ENCODE measurements at regions not wholly inside any gene's neighbourhood (a gene's known extent, or its start where the extent isn't known, plus 50 kb on each side); places are given as distances from the start of the nearest gene placed in this dataset.

DNA sequence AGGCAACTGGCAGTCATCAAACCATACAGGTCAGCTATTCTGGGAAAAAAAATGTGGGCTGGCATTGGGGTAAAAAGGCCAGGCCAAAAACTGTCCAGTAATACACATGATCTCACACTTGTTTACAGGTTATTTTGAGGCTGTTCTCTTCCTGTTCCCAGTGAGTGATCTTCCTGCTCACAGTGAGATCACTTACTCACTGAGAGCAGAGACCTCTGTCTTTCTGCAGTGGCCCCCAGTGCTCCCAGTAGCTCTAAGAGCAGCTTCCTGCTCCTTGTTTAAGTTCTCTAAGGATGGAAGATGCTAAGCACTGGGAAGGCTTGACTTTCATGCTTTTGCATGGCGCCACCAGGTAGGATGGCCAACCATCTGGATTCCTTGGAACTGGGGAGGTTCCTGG is 93.5 kb upstream of the KIAA1217 start:
- H3K4me1 Mint-ChIP-seq (ENCODE audit: low read depth): no peaks in the 10 kb centered on the region
- H3K36me3 Mint-ChIP-seq (ENCODE audit: low read depth): no peaks in the 10 kb centered on the region
- no peak overlapping the region for H3K27ac Mint-ChIP-seq
- no peak overlapping the region for H3K4me3 Mint-ChIP-seq
- no peaks in the 10 kb centered on the region for H3K27me3 Mint-ChIP-seq
- no peaks in the 10 kb centered on the region for H3K9me3 Mint-ChIP-seq

DNA sequence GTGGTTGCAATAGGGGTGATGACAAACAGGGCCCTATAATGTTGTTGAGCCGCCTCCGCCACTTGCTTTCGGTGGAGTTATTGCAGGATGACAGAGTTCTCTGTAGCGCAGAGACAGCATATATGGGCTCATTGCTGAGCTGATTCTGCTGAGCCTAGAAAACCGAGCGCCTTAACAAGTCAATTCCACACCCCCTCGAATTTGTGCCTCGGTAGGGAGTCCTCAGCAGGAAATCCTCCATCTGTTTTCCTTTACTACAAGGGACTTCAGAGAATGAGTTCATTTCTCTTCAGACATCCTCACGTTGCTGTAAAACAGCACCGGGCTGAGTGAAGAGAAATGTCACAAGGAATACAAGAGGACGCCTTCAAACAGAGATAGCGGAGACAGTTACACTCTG is 90.7 kb upstream of the KIAA1217 start:
- H3K4me1 Mint-ChIP-seq (ENCODE audit: low read depth): no peaks in the 10 kb centered on the region
- no peaks in the 10 kb centered on the region for H3K9me3 Mint-ChIP-seq
- no peak overlapping the region for H3K4me3 Mint-ChIP-seq
- H3K27ac Mint-ChIP-seq: no peak overlapping the region
- no peaks in the 10 kb centered on the region for H3K27me3 Mint-ChIP-seq
- H3K36me3 Mint-ChIP-seq (ENCODE audit: low read depth): no peaks in the 10 kb centered on the region

DNA sequence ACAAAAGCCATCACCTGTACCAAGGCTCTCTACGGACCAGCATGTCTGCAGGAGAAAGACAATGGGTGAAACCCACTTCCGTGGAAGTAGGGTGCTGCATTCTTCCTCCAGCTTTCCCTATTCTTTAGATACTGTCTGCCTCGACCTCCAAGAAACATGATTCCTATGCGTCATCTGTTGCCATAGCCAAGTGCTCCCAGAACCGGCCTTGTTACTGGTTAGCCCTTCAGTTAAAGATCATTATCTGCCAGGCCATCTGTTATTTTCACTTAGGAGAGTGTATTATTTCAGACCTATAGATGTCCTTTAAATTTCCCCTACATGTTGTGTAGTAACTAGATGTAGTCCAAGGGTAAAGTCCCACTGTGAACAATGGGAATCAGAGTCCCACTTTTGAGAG is 89.0 kb upstream of the KIAA1217 start:
- Mint-ChIP-seq H3K36me3 (ENCODE audit: low read depth) (no peaks in the 10 kb centered on the region), H3K27ac (no peak overlapping the region), H3K4me1 (ENCODE audit: low read depth) (no peaks in the 10 kb centered on the region), H3K4me3 (no peak overlapping the region), H3K27me3 (no peaks in the 10 kb centered on the region), H3K9me3 (no peaks in the 10 kb centered on the region)

DNA sequence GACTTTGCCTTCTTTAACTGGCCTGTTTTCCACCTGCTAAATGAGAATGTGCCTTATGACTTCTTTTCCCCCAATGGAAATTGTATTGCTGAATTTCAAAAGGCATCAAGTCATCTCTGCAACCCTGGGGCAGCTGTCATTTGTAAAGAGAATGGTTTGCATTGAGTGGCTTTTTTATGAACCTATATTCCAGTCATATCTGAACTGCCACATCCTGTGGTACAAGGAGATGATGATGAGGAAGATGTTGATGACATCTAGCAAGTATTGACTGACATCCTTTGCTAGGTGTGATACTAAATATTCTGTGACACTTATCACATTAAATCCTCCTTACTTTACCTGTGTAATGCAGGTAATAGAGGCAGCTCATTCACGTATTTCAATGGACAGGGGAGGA is 88.3 kb upstream of the KIAA1217 start:
- Mint-ChIP-seq H3K4me3 (no peak overlapping the region), H3K9me3 (no peaks in the 10 kb centered on the region), H3K27me3 (no peaks in the 10 kb centered on the region), H3K27ac (no peak overlapping the region), H3K4me1 (ENCODE audit: low read depth) (no peaks in the 10 kb centered on the region), H3K36me3 (ENCODE audit: low read depth) (no peaks in the 10 kb centered on the region)

DNA sequence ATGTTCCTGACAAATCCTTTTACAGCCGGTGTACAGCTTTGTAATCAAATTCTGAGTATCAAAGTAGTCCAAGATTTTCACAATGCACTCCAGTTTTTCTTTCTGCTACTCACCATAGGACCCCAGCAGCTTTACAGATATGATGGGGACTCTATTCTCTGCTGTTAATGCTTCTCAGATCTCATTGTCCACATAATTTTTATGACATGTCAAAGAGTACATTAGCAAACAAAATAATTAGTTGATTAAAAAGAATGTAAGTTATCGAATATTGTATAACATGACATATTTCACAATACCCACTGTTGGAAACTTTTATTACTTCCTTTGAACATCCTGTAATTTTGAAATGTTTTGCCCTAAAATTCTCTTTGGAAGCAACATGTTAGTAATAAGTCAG is 81.4 kb upstream of the KIAA1217 start:
- no peaks in the 10 kb centered on the region for H3K36me3 Mint-ChIP-seq (ENCODE audit: low read depth)
- H3K4me3 Mint-ChIP-seq: no peak overlapping the region
- no peaks in the 10 kb centered on the region for H3K9me3 Mint-ChIP-seq
- no peaks in the 10 kb centered on the region for H3K27me3 Mint-ChIP-seq
- no peak overlapping the region for H3K27ac Mint-ChIP-seq
- H3K4me1 Mint-ChIP-seq (ENCODE audit: low read depth): no peaks in the 10 kb centered on the region

DNA sequence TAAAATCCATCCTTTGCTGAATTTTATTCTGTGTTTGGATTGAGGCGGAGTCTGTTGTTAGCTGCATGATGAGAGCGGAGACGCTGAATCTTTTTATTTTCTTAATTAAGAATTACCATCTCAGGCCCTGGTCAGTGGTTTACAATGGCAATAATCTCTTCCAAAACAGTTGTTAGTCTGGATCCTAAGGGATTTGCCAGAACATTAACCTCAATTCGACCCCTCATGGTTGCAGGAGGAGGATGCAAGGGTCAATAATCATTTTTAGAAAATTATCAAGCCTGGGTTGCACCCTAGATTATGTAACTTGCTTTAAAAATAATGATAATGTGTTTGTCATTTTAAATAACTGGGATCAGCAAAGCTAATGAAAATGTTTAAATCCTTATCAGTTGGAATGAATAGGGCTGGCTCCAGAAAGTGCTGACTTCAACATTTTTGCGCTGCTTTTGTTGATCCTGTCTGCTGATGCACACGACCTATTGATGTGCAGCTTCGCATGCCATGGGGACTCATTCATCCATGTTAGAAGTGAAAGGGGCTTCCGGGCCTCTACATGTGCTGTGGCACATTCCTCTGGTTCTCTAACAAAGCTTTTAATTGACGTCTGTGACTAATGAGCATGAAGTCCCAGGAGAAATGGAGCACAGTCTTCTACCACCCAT is 80.7 kb upstream of the KIAA1217 start:
- H3K4me1 Mint-ChIP-seq (ENCODE audit: low read depth): no peaks in the 10 kb centered on the region
- no peaks in the 10 kb centered on the region for H3K36me3 Mint-ChIP-seq (ENCODE audit: low read depth)
- no peaks in the 10 kb centered on the region for H3K27me3 Mint-ChIP-seq
- no peak overlapping the region for H3K4me3 Mint-ChIP-seq
- H3K27ac Mint-ChIP-seq: no peak overlapping the region
- no peaks in the 10 kb centered on the region for H3K9me3 Mint-ChIP-seq

DNA sequence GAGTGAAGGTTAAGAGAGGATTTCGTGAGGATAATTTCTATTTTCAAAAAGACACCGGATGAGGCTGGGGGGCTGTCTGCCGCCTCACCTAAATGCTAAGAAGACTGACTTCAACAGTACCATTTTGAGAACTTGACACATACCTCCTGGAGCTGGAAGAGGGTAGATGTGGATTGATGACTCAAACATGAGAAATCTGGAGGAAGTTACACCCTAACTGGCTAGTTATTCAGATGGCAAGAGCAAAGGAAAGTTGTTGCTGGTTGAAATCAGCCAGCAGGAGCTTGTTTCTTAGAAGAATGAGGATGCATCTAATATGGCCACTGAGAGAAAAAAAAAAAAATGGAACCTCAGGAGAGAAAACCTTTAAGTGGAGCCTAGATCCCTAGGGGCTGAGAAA is 76.2 kb upstream of the KIAA1217 start:
- Mint-ChIP-seq H3K36me3 (ENCODE audit: low read depth) (no peaks in the 10 kb centered on the region), H3K27me3 (no peaks in the 10 kb centered on the region), H3K4me1 (ENCODE audit: low read depth) (no peaks in the 10 kb centered on the region), H3K27ac (no peak overlapping the region), H3K4me3 (no peak overlapping the region), H3K9me3 (no peaks in the 10 kb centered on the region)

DNA sequence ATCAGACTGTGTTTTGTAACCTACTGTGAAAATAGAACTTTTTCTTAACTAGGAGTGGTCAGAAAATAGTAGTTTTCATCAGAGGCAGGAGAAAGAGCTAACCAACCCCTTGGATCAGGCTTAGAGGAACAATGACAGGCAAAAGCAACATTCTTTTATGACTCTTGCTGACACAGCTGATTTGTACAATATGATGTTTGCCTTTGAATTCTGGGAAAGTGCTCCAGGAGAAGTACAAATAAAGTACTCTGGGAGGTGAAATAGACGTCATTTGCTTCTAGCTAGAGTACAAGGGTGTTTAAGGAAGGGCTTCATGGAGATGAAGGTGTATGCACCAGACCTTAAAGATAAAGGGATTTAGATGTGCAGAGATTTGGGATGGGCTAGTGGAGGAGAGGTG is 75.1 kb upstream of the KIAA1217 start:
- Mint-ChIP-seq H3K36me3 (ENCODE audit: low read depth) (no peaks in the 10 kb centered on the region), H3K27ac (no peak overlapping the region), H3K4me1 (ENCODE audit: low read depth) (no peaks in the 10 kb centered on the region), H3K4me3 (no peak overlapping the region), H3K9me3 (no peaks in the 10 kb centered on the region), H3K27me3 (no peaks in the 10 kb centered on the region)

DNA sequence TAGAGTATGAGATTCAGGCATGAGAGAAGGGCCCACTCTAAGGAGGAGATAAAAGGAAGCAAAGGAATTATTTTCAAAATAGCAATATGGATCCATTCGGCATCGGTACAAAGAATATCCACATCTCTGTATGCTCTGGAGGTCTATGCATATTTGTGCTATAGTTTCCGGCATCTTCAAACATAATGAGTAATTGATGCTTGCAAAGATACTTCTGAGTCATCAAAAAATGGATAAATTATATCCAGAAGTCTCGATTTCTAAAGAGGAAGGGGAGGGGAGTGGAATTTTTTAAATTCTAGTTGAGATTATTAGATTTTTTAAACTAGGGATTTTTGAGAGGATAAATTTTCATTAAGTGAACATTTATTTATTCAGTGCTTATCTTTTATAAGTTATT is 72.9 kb upstream of the KIAA1217 start:
- no peak overlapping the region for H3K4me3 Mint-ChIP-seq
- no peaks in the 10 kb centered on the region for H3K27me3 Mint-ChIP-seq
- no peak overlapping the region for H3K27ac Mint-ChIP-seq
- H3K36me3 Mint-ChIP-seq (ENCODE audit: low read depth): no peaks in the 10 kb centered on the region
- no peaks in the 10 kb centered on the region for H3K9me3 Mint-ChIP-seq
- no peaks in the 10 kb centered on the region for H3K4me1 Mint-ChIP-seq (ENCODE audit: low read depth)

DNA sequence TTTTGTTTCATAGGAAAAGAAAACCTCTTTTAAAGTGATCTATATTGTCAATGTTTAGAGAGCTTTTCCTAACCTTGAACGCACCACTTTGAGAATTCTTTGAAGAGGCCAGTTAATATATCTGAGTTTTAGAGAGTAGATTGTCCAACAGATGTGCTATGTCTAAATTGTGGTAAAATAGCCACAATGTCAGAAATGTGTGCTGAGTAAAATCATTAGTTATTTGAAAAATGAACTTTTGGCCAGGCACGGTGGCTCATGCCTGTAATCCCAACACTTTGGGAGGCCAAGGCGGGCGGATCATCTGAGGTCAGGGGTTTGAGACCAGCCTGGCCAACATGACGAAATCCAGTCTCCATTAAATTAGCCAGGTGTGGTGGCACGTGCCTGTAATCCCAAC is 61.6 kb upstream of the KIAA1217 start:
- Mint-ChIP-seq H3K36me3 (ENCODE audit: low read depth) (no peaks in the 10 kb centered on the region), H3K4me3 (no peak overlapping the region), H3K27ac (no peak overlapping the region), H3K27me3 (no peaks in the 10 kb centered on the region), H3K9me3 (peaks cover 11% of the 10 kb centered on the region), H3K4me1 (ENCODE audit: low read depth) (no peaks in the 10 kb centered on the region)

DNA sequence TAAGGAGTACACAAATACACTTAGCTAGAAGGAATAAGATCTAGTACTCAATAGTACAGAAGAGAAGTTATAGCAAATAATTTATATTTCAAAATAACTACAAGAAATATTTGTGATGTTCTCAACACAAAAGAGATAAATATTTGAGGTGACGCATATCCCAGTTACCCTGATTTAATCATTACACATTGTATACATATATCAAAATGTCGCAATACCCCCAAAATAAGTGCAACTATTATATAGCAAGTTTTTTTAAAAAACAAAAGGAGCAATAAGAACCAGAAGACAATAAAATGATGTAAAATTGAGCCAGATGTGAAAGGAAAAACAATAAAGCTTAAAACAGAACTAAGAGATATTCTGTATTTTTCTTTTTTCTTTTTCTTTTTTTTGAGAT is 59.3 kb upstream of the KIAA1217 start:
- peaks cover 6% of the 10 kb centered on the region for H3K9me3 Mint-ChIP-seq
- no peaks in the 10 kb centered on the region for H3K27me3 Mint-ChIP-seq
- no peak overlapping the region for H3K4me3 Mint-ChIP-seq
- H3K4me1 Mint-ChIP-seq (ENCODE audit: low read depth): no peaks in the 10 kb centered on the region
- no peaks in the 10 kb centered on the region for H3K36me3 Mint-ChIP-seq (ENCODE audit: low read depth)
- H3K27ac Mint-ChIP-seq: no peak overlapping the region

DNA sequence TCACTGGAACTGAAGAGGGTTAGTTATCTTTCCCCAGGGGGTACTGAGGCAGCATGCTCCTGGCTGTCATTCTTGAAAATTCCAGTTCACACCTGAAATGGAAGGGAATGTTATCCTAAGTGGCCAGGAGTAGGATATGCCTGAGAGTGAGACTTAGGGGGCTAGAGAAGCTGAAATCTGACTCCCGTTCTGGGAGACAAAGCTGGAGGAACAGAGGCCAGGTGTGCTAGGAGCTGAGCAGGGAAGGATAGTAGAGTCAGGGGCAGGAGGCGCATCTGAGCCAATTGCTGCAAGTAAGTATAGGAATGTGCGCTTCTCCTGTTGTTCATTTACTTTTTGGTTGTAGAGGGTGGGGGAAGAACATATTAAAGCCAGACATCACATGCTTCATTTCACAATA is 58.1 kb upstream of the KIAA1217 start:
- H3K27ac Mint-ChIP-seq: no peak overlapping the region
- H3K36me3 Mint-ChIP-seq (ENCODE audit: low read depth): no peaks in the 10 kb centered on the region
- no peak overlapping the region for H3K4me3 Mint-ChIP-seq

DNA sequence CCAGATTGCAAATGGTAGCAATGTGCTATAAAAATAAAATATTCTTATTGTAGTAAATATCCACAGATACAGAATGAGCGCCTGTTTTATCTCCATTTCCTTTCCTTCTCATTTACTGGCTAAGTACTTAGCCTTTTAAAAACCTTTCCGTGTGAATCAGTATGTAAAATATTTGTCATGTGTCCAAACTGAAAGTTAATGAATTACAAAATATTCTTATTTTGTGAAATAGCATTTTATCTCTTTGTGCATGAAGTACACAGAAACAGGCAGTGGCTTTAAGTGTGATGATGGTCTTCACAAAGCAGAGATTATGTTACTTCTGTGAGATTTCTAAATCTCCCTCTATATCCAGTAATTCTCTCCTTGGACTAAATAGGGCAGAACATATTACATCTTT is 56.7 kb upstream of the KIAA1217 start:
- no peaks in the 10 kb centered on the region for H3K36me3 Mint-ChIP-seq (ENCODE audit: low read depth)
- no peak overlapping the region for H3K27ac Mint-ChIP-seq
- H3K4me1 Mint-ChIP-seq (ENCODE audit: low read depth): no peaks in the 10 kb centered on the region
- H3K4me3 Mint-ChIP-seq: no peak overlapping the region
- no peaks in the 10 kb centered on the region for H3K27me3 Mint-ChIP-seq
- H3K9me3 Mint-ChIP-seq: peaks cover 10% of the 10 kb centered on the region

More for the DNA sequence above, 58.1 kb upstream of the KIAA1217 start:
- Mint-ChIP-seq H3K4me1 (ENCODE audit: low read depth) (no peaks in the 10 kb centered on the region), H3K9me3 (peaks cover 6% of the 10 kb centered on the region), H3K27me3 (no peaks in the 10 kb centered on the region)

DNA sequence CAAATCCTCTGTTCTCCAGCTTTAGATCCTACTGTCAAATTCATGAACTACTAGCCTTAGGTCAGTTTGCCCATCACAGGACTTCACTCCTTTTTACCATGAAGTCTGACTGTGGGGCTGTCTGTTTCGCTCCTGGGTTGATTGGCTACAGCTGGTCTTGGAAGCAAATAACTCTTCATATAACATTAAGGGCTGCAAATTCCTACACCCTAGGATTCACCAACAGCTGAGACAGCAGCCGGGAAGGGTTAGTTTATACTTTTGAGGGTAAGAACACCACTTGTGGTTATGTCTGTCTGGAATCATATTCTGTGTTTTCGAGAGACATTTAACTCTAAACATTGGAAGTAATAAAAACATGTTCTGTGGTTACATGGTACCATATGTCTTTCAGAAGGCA is 55.9 kb upstream of the KIAA1217 start:
- H3K36me3 Mint-ChIP-seq (ENCODE audit: low read depth): no peaks in the 10 kb centered on the region
- no peak overlapping the region for H3K4me3 Mint-ChIP-seq
- H3K27me3 Mint-ChIP-seq: no peaks in the 10 kb centered on the region
- H3K9me3 Mint-ChIP-seq: peaks cover 12% of the 10 kb centered on the region
- no peaks in the 10 kb centered on the region for H3K4me1 Mint-ChIP-seq (ENCODE audit: low read depth)
- no peak overlapping the region for H3K27ac Mint-ChIP-seq

DNA sequence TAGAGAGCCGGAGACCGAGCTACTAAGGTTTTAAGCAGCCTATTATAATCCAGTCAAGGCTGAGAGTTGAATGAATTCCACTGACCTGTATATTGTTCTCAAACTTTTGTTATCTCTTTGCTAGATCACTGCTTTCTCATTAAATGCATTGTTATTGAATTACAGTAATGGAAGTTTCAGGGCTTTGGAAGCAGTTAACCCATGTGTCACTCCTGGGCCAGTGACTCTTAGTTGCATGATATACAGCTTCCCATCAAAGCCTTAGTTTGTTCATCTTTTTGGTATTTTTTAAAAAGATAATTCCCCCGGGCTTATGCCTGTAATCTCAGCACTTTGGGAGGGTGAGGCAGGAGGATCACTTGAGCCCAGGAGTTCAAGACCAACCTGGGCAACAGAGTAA is 55.4 kb upstream of the KIAA1217 start:
- no peaks in the 10 kb centered on the region for H3K36me3 Mint-ChIP-seq (ENCODE audit: low read depth)
- no peaks in the 10 kb centered on the region for H3K27me3 Mint-ChIP-seq

DNA sequence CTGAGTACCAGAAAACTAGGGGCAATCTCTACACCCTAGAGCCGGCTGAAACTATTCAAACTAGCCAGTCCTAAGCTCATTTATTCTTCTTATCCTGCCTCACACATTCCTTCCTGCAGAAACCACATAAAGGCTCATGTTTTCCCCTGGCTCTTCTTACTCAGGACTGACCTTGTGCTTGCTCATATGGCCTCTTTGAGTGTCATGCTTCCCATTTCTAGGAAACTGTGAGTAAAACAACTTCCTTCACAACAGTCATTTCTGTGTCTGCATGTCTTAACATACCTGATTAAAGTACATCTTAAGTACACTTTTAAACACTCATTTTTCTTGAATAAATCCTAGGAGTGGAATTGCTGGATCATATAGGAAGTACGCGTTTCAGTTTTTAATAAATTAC is 52.3 kb upstream of the KIAA1217 start:
- Mint-ChIP-seq H3K4me1 (ENCODE audit: low read depth) (no peaks in the 10 kb centered on the region), H3K4me3 (no peak overlapping the region), H3K27ac (no peak overlapping the region), H3K9me3 (peaks cover 9% of the 10 kb centered on the region), H3K36me3 (ENCODE audit: low read depth) (no peaks in the 10 kb centered on the region), H3K27me3 (no peaks in the 10 kb centered on the region)

More for the DNA sequence above, 55.4 kb upstream of the KIAA1217 start:
- no peak overlapping the region for H3K27ac Mint-ChIP-seq
- no peaks in the 10 kb centered on the region for H3K4me1 Mint-ChIP-seq (ENCODE audit: low read depth)
- H3K4me3 Mint-ChIP-seq: no peak overlapping the region
- H3K9me3 Mint-ChIP-seq: peaks cover 10% of the 10 kb centered on the region
